ENCODE measurements at regions not wholly inside any gene's neighbourhood (a gene's known extent, or its start where the extent isn't known, plus 50 kb on each side); places are given as distances from the start of the nearest gene placed in this dataset.
"Not testable (repeated sequence)": the region's sequence is repeated elsewhere in the genome, so short reads cannot be mapped to it uniquely, and the experiment has no call there.

DNA sequence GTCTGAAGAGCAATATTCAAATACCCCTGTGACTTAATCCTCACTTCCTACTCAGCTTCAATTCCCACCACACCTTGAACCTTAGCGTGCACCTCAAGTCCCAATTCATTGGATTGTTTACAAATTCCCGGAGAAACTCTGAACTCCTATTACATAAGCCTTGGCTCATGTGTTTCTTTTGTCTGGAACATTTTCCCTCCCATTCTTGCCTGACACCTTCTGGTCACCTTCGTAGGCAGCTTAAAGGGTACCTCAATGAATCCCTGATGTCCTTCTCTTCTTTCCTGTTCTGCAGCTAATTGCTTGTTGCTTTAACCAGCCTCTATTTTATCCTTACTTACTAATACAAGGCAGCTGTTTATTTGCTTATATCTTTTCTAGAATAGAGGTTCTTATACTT, 85.0 kb upstream of the SEL1L start:
- BruUV-seq (replicated peaks) = no TSS peak
- H3K4me3 ChIP-seq (ENCODE audit: low read depth, low read length) = no peak overlapping the region
- no peaks in the 10 kb centered on the region for H3K27me3 ChIP-seq (replicated peaks; ENCODE audit: control insufficient read depth, insufficient read depth, low read length)
- POLR2A ChIA-PET = no interaction called here
- TF ChIP-seq, protein P1, sequence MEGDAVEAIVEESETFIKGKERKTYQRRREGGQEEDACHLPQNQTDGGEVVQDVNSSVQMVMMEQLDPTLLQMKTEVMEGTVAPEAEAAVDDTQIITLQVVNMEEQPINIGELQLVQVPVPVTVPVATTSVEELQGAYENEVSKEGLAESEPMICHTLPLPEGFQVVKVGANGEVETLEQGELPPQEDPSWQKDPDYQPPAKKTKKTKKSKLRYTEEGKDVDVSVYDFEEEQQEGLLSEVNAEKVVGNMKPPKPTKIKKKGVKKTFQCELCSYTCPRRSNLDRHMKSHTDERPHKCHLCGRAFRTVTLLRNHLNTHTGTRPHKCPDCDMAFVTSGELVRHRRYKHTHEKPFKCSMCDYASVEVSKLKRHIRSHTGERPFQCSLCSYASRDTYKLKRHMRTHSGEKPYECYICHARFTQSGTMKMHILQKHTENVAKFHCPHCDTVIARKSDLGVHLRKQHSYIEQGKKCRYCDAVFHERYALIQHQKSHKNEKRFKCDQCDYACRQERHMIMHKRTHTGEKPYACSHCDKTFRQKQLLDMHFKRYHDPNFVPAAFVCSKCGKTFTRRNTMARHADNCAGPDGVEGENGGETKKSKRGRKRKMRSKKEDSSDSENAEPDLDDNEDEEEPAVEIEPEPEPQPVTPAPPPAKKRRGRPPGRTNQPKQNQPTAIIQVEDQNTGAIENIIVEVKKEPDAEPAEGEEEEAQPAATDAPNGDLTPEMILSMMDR (IDR thresholded peaks at IDR 0.05; ENCODE audit: insufficient read depth in 1 of 2, low read depth in 1 of 2, low read length in 1 of 2, severe bottlenecking in 1 of 2, unreplicated experiment in 1 of 2) = no peak
- no peak for DNase-seq
- no peak overlapping the region for H3K27ac Mint-ChIP-seq (ENCODE audit: unreplicated experiment)
- peaks cover 3% of the 10 kb centered on the region for H3K27me3 Mint-ChIP-seq (ENCODE audit: insufficient read depth, unreplicated experiment)
- no peaks in the 10 kb centered on the region for H3K36me3 ChIP-seq (ENCODE audit: control insufficient read depth, insufficient read depth, low read length)
- CTCF ChIA-PET = interaction anchor here (1.0 kb wide), 1 partner anchor 53 kb away, joined by 5 read pairs; no protein-coding TSS in a partner anchor
- no peaks in the 10 kb centered on the region for H3K4me1 Mint-ChIP-seq (ENCODE audit: low read depth, unreplicated experiment)
- H3K9me3 ChIP-seq = no peaks in the 10 kb centered on the region
- no peaks in the 10 kb centered on the region for H3K9me3 Mint-ChIP-seq (ENCODE audit: unreplicated experiment)
- no peak overlapping the region for H3K4me3 Mint-ChIP-seq (ENCODE audit: unreplicated experiment)
- H3K36me3 Mint-ChIP-seq (ENCODE audit: insufficient read depth, unreplicated experiment) = no peaks in the 10 kb centered on the region
- intact Hi-C loops (cut with micrococcal nuclease; ENCODE audit: unreplicated experiment) = loop anchor here (1.0 kb wide), 1 partner anchor 52 kb away; no protein-coding TSS in a partner anchor
- H3K4me1 ChIP-seq = no peaks in the 10 kb centered on the region

DNA sequence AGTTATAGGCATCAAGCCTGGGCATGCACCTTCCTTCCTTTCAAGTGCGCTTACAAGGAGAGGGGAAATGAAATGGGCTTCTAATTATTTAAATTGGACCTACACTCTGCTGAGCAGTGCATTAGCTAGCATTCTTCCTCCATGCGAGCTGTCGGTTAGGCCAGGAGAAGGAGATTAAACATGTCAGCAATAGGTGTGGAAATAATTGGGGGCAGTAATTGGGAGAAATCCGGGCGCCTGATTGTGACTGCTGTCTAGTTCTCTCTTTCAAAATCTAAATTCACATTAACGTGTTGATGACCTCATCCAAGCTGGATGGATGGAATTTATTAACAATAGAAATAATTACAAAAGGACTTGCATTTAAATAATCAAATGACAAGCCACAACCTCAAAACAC, 86.2 kb upstream of the SEL1L start:
- Histone ChIP-seq H3K4me1 (no peaks in the 10 kb centered on the region), H3K9me3 (no peaks in the 10 kb centered on the region), H3K4me3 (ENCODE audit: low read depth, low read length) (no peak overlapping the region), H3K36me3 (ENCODE audit: control insufficient read depth, insufficient read depth, low read length) (no peaks in the 10 kb centered on the region), H3K27me3 (replicated peaks; ENCODE audit: control insufficient read depth, insufficient read depth, low read length) (no peaks in the 10 kb centered on the region)
- no peak overlapping the region for H3K27ac Mint-ChIP-seq (ENCODE audit: unreplicated experiment)
- CTCF ChIA-PET = no interaction called here
- peaks cover 9% of the 10 kb centered on the region for H3K27me3 Mint-ChIP-seq (ENCODE audit: insufficient read depth, unreplicated experiment)
- TF ChIP-seq, protein P1 (IDR thresholded peaks at IDR 0.05; ENCODE audit: insufficient read depth in 1 of 2, low read depth in 1 of 2, low read length in 1 of 2, severe bottlenecking in 1 of 2, unreplicated experiment in 1 of 2) = no peak
- H3K9me3 Mint-ChIP-seq (ENCODE audit: unreplicated experiment) = no peaks in the 10 kb centered on the region
- intact Hi-C loops (cut with micrococcal nuclease; ENCODE audit: unreplicated experiment) = no loop called here
- no peak overlapping the region for H3K4me3 Mint-ChIP-seq (ENCODE audit: unreplicated experiment)
- DNase-seq = no peak
- POLR2A ChIA-PET = no interaction called here
- H3K4me1 Mint-ChIP-seq (ENCODE audit: low read depth, unreplicated experiment) = no peaks in the 10 kb centered on the region
- BruUV-seq (replicated peaks) = no TSS peak
- no peaks in the 10 kb centered on the region for H3K36me3 Mint-ChIP-seq (ENCODE audit: insufficient read depth, unreplicated experiment)

DNA sequence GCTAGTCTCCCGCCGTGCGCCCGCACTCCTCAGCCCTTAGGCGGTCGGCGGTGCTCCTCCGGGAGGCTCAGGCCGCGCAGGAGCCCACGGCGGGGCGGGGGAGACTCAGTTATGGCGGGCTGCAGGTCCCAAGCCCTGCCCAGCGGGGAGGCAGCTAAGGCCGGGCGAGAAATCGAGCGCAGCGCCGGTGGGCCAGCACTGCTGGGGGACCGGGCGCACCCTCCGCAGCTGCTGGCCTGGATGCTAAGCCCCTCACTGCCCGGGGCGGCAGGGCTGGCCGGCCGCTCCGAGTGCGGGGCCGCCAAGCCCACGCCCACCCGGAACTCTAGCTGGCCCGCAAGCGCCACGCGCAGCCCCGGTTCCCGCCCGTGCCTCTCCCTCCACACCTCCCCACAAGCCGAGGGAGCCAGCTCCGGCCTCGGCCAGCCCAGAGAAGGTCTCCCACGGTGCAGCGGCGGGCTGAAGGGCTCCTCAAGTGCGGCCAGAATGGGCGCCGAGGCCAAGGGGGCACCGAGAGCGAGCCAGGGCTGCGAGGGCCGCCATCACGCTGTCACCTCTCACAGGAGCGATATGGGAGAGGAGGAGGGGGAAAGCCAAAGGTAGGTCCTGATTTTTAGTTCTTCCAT, 90.2 kb upstream of the SEL1L start:
- DNase-seq; H3K4me1 Mint-ChIP-seq (ENCODE audit: low read depth, unreplicated experiment); H3K36me3 ChIP-seq (ENCODE audit: control insufficient read depth, insufficient read depth, low read length); H3K4me1 ChIP-seq; BruUV-seq (replicated peaks); H3K27ac Mint-ChIP-seq (ENCODE audit: unreplicated experiment); H3K9me3 Mint-ChIP-seq (ENCODE audit: unreplicated experiment); H3K27me3 ChIP-seq (replicated peaks; ENCODE audit: control insufficient read depth, insufficient read depth, low read length); POLR2A ChIA-PET; H3K27me3 Mint-ChIP-seq (ENCODE audit: insufficient read depth, unreplicated experiment); H3K9me3 ChIP-seq; H3K36me3 Mint-ChIP-seq (ENCODE audit: insufficient read depth, unreplicated experiment); H3K4me3 Mint-ChIP-seq (ENCODE audit: unreplicated experiment); H3K4me3 ChIP-seq (ENCODE audit: low read depth, low read length): not testable (repeated sequence)
- intact Hi-C loops (cut with micrococcal nuclease; ENCODE audit: unreplicated experiment) = loop anchor here (2.0 kb wide), 1 partner anchor 87 kb away; no protein-coding TSS in a partner anchor
- CTCF ChIA-PET = interaction anchor here (1.7 kb wide), 1 partner anchor 57 kb away, joined by 6 read pairs; no protein-coding TSS in a partner anchor

All from Caco-2 (cell line).